SW480 (cell line): ENCODE measurements at regions not wholly inside any gene's neighbourhood (a gene's known extent, or its start where the extent isn't known, plus 50 kb on each side); places are given as distances from the start of the nearest gene placed in this dataset.
"Not testable (repeated sequence)": the region's sequence is repeated elsewhere in the genome, so short reads cannot be mapped to it uniquely, and the experiment has no call there.

Source experiments
- DNase-seq: peaks from one replicate; pipeline ENCODE4 v3.0.0-alpha.2; 2016; ENCODE audit warnings: low spot score

- DNase-seq = no peak
These were observed 284.0 kb upstream of the PMFBP1 start for GRCh38 chr16:72455743-72456659.

- not testable (repeated sequence) for DNase-seq
These were observed 281.9 kb upstream of the PMFBP1 start for GRCh38 chr16:72453856-72454255.

GRCh38 chr16:72444696-72445095 is 272.7 kb upstream of the PMFBP1 start:
- DNase-seq = no peak

GRCh38 chr16:72443809-72444208 is 271.9 kb upstream of the PMFBP1 start:
- no peak for DNase-seq

- no peak for DNase-seq
These were observed 270.6 kb upstream of the PMFBP1 start for GRCh38 chr16:72442385-72443158.

DNA sequence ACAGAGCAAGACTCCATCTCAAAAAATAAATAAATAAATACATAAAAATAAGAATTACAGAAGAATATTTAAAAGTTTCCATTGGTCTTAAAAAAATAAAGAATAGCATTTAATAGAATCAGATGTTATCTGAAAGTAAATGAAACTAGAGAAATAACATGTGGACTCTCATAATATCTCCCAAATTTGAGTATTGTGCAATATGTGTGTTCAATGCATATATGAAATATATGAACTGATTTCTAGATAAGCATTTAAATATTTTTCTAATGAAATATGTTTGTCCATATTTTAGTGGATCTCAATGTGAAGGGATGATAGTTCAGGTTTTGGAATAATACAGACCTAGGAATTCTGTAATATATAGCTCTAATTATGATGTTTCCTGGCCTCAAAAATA is 265.9 kb upstream of the PMFBP1 start:
- DNase-seq = no peak

GRCh38 chr16:72434159-72434558 is 262.2 kb upstream of the PMFBP1 start:
- DNase-seq = peak; percentile 1

- no peak for DNase-seq
These were observed 258.2 kb upstream of the PMFBP1 start for GRCh38 chr16:72430121-72430520.

DNA sequence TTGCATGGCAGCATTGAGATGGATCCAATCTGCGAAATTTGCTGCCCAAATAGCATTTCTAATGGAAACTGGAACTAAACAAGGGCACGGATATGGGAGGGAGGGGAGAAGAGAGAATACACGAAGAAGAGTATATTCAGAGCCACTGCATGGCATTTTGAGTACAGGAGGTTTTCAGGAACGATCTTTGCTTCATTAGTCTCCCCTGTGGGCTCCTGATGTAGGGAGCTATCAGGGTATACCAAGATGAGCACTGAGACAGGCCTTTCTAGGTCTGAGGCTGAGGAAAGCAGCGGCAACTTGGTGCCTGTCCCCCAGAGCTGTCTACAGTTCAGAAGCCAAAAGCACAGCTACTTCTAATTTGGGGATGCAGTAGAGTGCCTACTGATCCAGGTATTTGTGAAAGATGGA is 257.7 kb upstream of the PMFBP1 start:
- DNase-seq = no peak

GRCh38 chr16:72428681-72429376 is 256.9 kb upstream of the PMFBP1 start:
- DNase-seq = no peak

DNA sequence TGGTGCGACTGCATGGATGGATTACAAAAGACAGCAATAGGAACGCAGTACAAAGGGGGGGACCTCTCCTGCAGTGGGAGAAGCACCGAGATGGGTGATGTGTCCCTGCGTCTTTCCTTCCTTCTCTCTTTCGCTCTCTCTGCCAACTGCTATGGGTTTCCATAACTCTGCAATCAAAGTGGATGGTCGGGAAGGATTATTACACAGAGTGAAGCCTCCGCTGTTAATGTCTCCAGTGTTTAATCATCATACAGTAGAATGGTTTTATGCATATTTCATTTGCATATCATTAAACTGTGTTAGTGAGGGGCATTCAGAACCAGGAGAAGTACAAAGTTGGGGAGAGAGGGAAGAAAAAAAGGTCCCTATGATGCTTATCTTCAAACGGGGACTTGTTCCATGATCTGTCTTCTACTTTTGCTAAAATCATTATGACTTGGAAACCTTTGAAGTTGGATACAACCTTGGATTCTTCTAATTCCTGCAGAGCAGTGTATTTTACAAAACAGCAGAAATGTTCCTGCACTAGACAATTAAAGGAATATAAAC is 255.9 kb upstream of the PMFBP1 start:
- DNase-seq = no peak

- DNase-seq = no peak
These were observed 255.3 kb upstream of the PMFBP1 start for GRCh38 chr16:72427051-72427782.

- no peak for DNase-seq
These were observed 254.4 kb upstream of the PMFBP1 start for GRCh38 chr16:72426386-72426785.

DNA sequence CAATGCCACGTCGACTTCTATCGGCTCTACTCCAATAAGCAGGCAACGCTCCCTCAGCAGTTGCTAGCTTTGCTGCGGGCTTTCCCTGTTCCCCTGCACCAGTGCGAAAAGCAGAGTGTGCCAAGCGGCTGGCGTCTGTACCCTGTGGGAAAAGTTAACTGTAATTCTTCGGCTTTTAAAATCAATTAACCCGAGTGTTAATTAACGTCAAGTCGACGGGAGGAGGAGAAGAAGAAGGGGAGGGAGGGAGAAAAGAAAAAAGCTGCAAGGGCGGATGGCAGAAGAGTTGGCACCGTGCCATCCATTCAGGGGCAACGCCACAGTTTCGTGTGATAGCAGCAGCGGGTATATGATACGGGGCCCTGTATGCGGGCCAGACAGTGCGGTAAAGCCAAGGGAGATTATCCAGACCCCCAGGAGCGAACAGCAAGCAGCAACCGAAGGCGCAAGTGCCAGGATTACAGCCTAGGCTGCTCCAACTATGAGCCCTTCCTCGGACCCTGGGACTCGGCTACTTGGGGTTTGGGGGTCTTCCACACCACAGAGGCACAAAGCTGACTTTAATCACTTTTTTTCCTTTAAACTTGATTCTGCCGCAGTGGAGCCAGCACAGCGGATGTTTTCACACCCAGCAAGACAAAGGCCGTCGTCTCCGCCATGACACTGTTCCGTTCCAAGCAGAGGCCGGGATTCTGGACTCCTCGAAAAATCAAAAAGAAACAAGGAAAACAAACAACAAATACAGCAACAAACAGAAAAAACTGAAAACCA is 253.8 kb upstream of the PMFBP1 start:
- no peak for DNase-seq

DNA sequence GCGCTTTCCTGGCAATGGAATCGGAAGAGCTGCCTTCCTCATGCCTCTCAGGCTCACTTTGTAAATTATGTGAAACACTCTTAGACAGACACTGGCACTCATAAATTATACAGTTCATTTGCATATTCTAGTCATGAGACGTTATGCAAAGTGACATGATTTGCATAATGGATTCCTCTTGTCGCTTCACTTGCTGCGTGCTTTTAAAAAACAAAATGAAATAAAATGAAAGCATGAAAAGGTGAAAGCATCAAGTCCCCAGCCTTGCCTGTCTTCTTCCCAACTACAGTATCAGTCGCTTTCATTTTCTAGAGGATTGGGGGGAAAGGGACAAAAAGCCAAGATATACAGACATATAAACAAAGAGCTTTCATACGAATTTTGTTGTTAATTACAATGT is 252.8 kb upstream of the PMFBP1 start:
- no peak for DNase-seq

- DNase-seq = no peak
These were observed 250.4 kb upstream of the PMFBP1 start for GRCh38 chr16:72422308-72422897.

DNA sequence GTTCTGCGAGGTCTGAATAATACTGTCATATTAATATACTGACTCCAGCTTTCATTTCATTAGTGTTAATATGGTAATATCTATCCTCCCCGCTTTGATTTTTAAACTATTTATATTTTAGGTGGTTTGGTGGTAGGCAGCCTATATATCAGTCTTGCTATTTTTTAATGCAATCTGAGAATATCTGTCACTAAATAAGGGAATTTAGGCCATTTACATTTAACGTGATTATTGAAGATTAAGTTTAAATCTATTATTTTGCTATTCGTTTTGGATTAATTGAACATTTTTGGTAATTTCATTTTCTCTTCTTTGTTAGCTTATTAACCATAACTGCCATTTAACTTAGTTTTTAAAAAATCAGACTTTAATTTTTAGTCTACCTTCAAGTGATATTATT is 247.7 kb upstream of the PMFBP1 start:
- no peak for DNase-seq

DNA sequence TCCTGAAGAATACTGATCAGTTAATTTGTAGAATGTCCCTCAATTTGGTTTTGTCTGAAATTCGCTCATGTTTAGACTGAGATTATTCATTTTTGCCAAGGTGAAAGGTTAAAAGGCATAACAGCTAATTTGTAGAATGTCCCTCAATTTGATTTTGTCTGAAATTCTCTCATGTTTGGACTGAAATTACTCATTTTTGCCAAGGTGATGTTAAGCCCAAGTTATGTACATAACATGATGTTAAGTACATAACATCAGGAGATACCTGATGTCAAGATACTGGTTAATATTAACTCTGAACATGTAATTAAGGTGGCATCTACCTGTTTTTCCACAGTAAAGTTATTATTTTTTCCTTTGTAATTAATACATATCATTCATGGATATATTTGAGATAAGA is 243.4 kb upstream of the PMFBP1 start:
- DNase-seq = no peak

GRCh38 chr16:72410492-72410891 is 238.5 kb upstream of the PMFBP1 start:
- no peak for DNase-seq

DNA sequence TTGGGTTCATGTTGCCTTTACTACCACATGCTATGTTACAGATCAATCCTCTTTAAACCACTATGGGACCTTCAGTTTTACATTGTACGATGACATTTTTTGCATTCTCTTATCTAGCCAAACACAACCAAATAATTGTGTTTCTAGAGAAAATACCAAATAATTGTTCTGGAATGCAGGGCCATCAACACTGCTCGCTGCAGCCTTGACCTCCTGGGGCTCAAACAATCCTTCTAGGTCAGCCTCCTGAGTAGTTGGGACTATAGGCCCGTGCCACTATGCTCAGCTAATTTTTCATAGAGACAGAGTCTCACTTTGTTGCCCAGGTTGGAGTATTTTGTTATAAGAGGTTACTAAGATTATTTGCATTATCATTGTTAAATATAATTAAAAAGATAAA is 237.5 kb upstream of the PMFBP1 start:
- no peak for DNase-seq
